Astrocyte (in vitro differentiated cells and primary cell): ENCODE measurements at regions not wholly inside any gene's neighbourhood (a gene's known extent, or its start where the extent isn't known, plus 50 kb on each side); places are given as distances from the start of the nearest gene placed in this dataset.
A peak's percentile ranks its signal among the peaks of the same experiment; 100 is the strongest.

Experiments
- DNase-seq: peaks from one replicate; pipeline ENCODE4 v3.0.0-alpha.2; 2010; ENCODE audit warnings: low read depth
- FAIRE-seq: peaks from 2 replicates; lab custom pipeline; 2011; peaks lifted over from hg19 to GRCh38; lab: Jason Lieb, UNC
- H2AFZ ChIP-seq: 2 replicates; pipeline ENCODE4 v1.6.0; 2012; ENCODE audit warnings: low read depth, low read length, inconsistent platforms
- H3K27ac ChIP-seq: 2 replicates; pipeline ENCODE4 v1.5.1; 2011; ENCODE audit warnings: low read depth, low read length, inconsistent platforms
- H3K27me3 ChIP-seq: 2 replicates; pipeline ENCODE4 v1.6.0; 2011; ENCODE audit warnings: low read length, inconsistent platforms; ENCODE audit not compliant: insufficient read depth
- H3K36me3 ChIP-seq: 2 replicates; pipeline ENCODE4 v1.5.1; 2011; ENCODE audit warnings: low read length, inconsistent platforms; ENCODE audit not compliant: insufficient read depth
- H3K4me1 ChIP-seq: 2 replicates; pipeline ENCODE4 v1.5.1; 2011; ENCODE audit warnings: low read length, inconsistent platforms; ENCODE audit not compliant: insufficient read depth
- H3K4me2 ChIP-seq: 2 replicates; pipeline ENCODE4 v1.6.0; 2012; ENCODE audit warnings: low read length, inconsistent platforms
- H3K4me3 ChIP-seq: 2 replicates; pipeline ENCODE4 v1.5.1; 2011; ENCODE audit warnings: low read depth, mild to moderate bottlenecking, low read length, inconsistent platforms; ENCODE audit not compliant: insufficient read depth
- H3K79me2 ChIP-seq: 2 replicates; pipeline ENCODE4 v1.6.0; 2012; ENCODE audit warnings: mild to moderate bottlenecking, low read length, inconsistent platforms; ENCODE audit not compliant: insufficient read depth
- H3K9ac ChIP-seq: 2 replicates; pipeline ENCODE4 v1.6.0; 2012; ENCODE audit warnings: mild to moderate bottlenecking, low read length, inconsistent platforms
- H3K9me3 ChIP-seq: 2 replicates; pipeline ENCODE4 v1.5.1; 2012; ENCODE audit warnings: low read depth, mild to moderate bottlenecking, low read length, inconsistent platforms; ENCODE audit not compliant: insufficient read depth
- H4K20me1 ChIP-seq: 2 replicates; pipeline ENCODE4 v1.6.0; 2012; ENCODE audit warnings: low read length, inconsistent platforms; ENCODE audit not compliant: insufficient read depth
- H3K27ac Mint-ChIP-seq: one replicate; pipeline ENCODE4 v1.8.0; 2021; ENCODE audit warnings: mild to moderate bottlenecking, mixed read lengths; ENCODE audit not compliant: unreplicated experiment
- H3K27me3 Mint-ChIP-seq: one replicate; pipeline ENCODE4 v1.8.0; 2021; ENCODE audit warnings: low read depth, mixed read lengths; ENCODE audit not compliant: unreplicated experiment
- H3K36me3 Mint-ChIP-seq: one replicate; pipeline ENCODE4 v1.8.0; 2021; ENCODE audit warnings: low read depth, mixed read lengths; ENCODE audit not compliant: unreplicated experiment
- H3K4me1 Mint-ChIP-seq: one replicate; pipeline ENCODE4 v1.8.0; 2021; ENCODE audit warnings: low read depth, mixed read lengths; ENCODE audit not compliant: unreplicated experiment
- H3K4me3 Mint-ChIP-seq: one replicate; pipeline ENCODE4 v1.8.0; 2021; ENCODE audit warnings: mild to moderate bottlenecking, moderate library complexity, mixed read lengths; ENCODE audit not compliant: unreplicated experiment
- H3K9me3 Mint-ChIP-seq: one replicate; pipeline ENCODE4 v1.8.0; 2021; ENCODE audit warnings: mild to moderate bottlenecking, mixed read lengths; ENCODE audit not compliant: unreplicated experiment
- EZH2 ChIP-seq: IDR thresholded peaks from 2 replicates; pipeline ENCODE4 v1.6.1; 2012; ENCODE audit warnings: mild to moderate bottlenecking, low read length, inconsistent platforms; ENCODE audit not compliant: insufficient read depth
- TF ChIP-seq, protein P1 (sequence below): IDR thresholded peaks from 2 replicates; pipeline ENCODE4 v1.5.1; 2011; ENCODE audit warnings: low read depth, mild to moderate bottlenecking, inconsistent platforms, low read length, moderate library complexity; ENCODE audit not compliant: insufficient read depth

DNA sequence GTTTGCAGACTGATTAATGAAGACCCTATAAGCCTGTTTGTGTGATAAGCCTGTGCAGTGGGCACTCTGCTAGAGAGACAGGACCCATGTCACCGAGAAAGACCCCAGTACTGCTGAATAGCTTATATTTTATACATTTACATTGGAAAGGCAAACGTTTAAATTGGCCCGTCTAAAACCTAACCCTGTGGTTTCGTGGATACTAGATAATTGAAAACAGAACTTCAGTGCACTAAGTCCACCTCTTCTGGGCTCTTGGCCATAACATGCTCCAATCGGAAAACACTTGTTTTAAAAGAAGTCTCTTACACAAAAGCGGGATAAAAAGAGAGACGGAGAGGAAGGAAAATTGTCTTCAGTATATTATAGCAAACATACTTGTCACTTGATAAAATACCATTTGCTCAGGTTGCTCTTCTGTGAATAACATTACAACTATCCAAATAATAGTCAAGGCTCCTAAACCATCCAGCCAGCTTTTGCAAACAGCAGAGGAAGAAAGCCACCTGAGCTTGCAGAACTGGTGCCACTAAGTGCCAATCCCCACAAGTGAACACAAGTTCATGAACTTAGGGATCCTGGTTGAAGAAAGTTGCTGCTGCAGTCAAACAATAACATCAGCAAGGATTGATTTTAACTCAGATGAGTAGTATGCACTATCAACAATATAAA is 218.4 kb upstream of the FN1 start:
- no peaks in the 10 kb centered on the region for H3K36me3 ChIP-seq
- H3K27ac ChIP-seq, result no peak overlapping the region
- H3K4me3 Mint-ChIP-seq, result no peak overlapping the region
- peak; percentile 64 for FAIRE-seq
- peak; percentile 68 for DNase-seq
- H3K4me3 ChIP-seq, result no peak overlapping the region
- H3K9ac ChIP-seq, result no peak overlapping the region
- no peak overlapping the region for H2AFZ ChIP-seq
- no peaks in the 10 kb centered on the region for H3K27me3 Mint-ChIP-seq
- H3K4me1 Mint-ChIP-seq, result peaks cover 45% of the 10 kb centered on the region
- H3K79me2 ChIP-seq, result no peaks in the 10 kb centered on the region
- H3K4me2 ChIP-seq, result no peak overlapping the region
- peaks cover 23% of the 10 kb centered on the region for H3K4me1 ChIP-seq
- no peaks in the 10 kb centered on the region for H4K20me1 ChIP-seq
- no peaks in the 10 kb centered on the region for H3K9me3 Mint-ChIP-seq
- no peaks in the 10 kb centered on the region for H3K27me3 ChIP-seq
- no peak for TF ChIP-seq EZH2
- TF ChIP-seq, protein P1, sequence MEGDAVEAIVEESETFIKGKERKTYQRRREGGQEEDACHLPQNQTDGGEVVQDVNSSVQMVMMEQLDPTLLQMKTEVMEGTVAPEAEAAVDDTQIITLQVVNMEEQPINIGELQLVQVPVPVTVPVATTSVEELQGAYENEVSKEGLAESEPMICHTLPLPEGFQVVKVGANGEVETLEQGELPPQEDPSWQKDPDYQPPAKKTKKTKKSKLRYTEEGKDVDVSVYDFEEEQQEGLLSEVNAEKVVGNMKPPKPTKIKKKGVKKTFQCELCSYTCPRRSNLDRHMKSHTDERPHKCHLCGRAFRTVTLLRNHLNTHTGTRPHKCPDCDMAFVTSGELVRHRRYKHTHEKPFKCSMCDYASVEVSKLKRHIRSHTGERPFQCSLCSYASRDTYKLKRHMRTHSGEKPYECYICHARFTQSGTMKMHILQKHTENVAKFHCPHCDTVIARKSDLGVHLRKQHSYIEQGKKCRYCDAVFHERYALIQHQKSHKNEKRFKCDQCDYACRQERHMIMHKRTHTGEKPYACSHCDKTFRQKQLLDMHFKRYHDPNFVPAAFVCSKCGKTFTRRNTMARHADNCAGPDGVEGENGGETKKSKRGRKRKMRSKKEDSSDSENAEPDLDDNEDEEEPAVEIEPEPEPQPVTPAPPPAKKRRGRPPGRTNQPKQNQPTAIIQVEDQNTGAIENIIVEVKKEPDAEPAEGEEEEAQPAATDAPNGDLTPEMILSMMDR, result no peak
- no peaks in the 10 kb centered on the region for H3K36me3 Mint-ChIP-seq
- H3K9me3 ChIP-seq, result no peaks in the 10 kb centered on the region
- H3K27ac Mint-ChIP-seq, result no peak overlapping the region

DNA sequence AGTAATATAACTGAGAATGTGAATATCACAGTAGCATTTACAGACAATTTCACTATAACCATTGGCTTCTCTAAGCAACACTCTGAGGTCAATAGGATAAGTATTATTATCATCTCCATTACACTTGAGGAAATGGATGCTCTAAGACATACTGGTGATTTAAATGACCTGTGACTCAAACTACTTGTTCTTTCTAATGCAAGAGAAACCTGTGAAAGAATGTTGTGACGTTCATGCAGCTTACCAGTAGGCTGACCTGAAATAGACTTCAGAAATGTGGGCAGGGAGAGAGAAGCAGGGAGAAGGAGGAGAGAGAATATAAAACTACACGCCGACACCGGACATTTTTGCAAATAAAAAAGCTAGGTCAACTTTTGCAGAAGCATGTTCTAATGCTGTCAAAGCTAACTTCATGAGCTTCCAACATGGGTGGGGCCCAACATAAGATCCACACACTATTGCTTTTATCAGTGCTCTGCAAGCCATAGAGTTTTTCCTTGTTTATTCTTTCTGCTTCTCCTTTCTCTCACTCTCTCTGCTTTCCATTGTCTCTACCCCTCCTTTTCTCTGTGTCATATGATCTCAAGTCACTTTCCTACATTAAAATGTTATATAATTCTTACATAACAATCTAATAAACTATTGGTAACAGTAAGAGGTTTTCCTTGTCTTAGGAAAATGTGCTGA is 217.6 kb upstream of the FN1 start:
- H3K9me3 Mint-ChIP-seq, result no peaks in the 10 kb centered on the region
- peaks cover 39% of the 10 kb centered on the region for H3K4me1 Mint-ChIP-seq
- DNase-seq (peak; percentile 63), FAIRE-seq (peak; percentile 59)
- peak overlapping the region; percentile 41 for H3K27ac Mint-ChIP-seq
- TF ChIP-seq, protein P1, result no peak
- no peak for TF ChIP-seq EZH2
- H3K4me2 ChIP-seq, result no peak overlapping the region
- H3K27me3 ChIP-seq, result no peaks in the 10 kb centered on the region
- no peaks in the 10 kb centered on the region for H3K27me3 Mint-ChIP-seq
- H4K20me1 ChIP-seq, result no peaks in the 10 kb centered on the region
- H3K9ac ChIP-seq, result no peak overlapping the region
- no peaks in the 10 kb centered on the region for H3K9me3 ChIP-seq
- no peak overlapping the region for H2AFZ ChIP-seq
- H3K4me1 ChIP-seq, result peaks cover 15% of the 10 kb centered on the region
- no peaks in the 10 kb centered on the region for H3K36me3 ChIP-seq
- H3K4me3 ChIP-seq, result no peak overlapping the region
- no peaks in the 10 kb centered on the region for H3K79me2 ChIP-seq
- H3K4me3 Mint-ChIP-seq, result no peak overlapping the region
- no peaks in the 10 kb centered on the region for H3K36me3 Mint-ChIP-seq
- no peak overlapping the region for H3K27ac ChIP-seq

DNA sequence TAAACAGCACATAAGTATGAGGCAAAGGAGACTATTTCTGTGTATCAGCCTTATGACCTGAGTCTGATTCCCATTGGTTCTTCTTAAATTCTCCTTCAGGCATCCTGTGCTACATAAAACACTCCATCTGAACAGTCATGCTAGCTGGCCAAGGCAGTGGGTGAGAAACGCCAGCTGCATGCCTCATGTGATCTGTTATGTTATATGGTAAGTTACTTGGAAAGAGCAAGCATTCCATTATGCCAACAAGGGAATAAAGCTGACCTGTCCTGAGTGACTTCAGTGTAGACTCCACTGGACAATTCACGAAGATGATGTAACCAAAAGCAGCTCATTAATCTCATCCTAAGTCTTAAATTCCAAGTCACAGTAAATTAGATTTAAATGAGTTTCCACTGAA is 216.5 kb upstream of the FN1 start:
- Histone ChIP-seq H3K27ac (no peak overlapping the region), H3K9ac (no peak overlapping the region), H3K79me2 (no peaks in the 10 kb centered on the region), H3K27me3 (no peaks in the 10 kb centered on the region), H4K20me1 (no peaks in the 10 kb centered on the region), H3K4me1 (peaks cover 5% of the 10 kb centered on the region), H3K4me2 (no peak overlapping the region), H2AFZ (no peak overlapping the region), H3K4me3 (no peak overlapping the region), H3K36me3 (no peaks in the 10 kb centered on the region), H3K9me3 (no peaks in the 10 kb centered on the region)
- peaks cover 28% of the 10 kb centered on the region for H3K4me1 Mint-ChIP-seq
- H3K27me3 Mint-ChIP-seq, result no peaks in the 10 kb centered on the region
- H3K36me3 Mint-ChIP-seq, result no peaks in the 10 kb centered on the region
- H3K9me3 Mint-ChIP-seq, result no peaks in the 10 kb centered on the region
- DNase-seq (peak; percentile 95), FAIRE-seq (peak; percentile 67)
- no peak overlapping the region for H3K4me3 Mint-ChIP-seq
- TF ChIP-seq, protein P1, result no peak
- TF ChIP-seq EZH2, result no peak
- peak overlapping the region; percentile 9 for H3K27ac Mint-ChIP-seq
